ENCODE measurements at regions not wholly inside any gene's neighbourhood (a gene's known extent, or its start where the extent isn't known, plus 50 kb on each side); places are given as distances from the start of the nearest gene placed in this dataset.
"Not testable (repeated sequence)": the region's sequence is repeated elsewhere in the genome, so short reads cannot be mapped to it uniquely, and the experiment has no call there.

DNA sequence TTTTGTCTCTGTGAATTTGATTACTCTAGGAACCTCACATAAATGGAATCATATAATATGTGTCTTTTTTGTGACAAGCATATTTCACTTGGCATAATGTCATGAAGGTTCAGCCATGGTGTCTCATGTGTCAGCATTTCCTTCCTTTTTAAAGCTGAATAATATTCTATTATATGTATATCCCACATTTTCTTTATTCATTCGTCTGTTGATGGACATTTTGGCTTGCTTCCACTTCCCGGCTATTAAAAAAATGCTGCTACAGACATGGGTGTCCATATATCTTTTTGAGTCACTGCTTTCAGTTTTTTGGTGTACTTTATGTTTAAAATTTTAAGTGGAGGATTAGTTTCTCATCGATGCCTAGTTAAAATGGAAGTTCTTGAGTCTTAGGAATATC, 59.8 kb upstream of the C5orf63 start:
- no peak for DNase-seq (ENCODE audit: insufficient read length, low spot score)
- FAIRE-seq = no peak

DNA sequence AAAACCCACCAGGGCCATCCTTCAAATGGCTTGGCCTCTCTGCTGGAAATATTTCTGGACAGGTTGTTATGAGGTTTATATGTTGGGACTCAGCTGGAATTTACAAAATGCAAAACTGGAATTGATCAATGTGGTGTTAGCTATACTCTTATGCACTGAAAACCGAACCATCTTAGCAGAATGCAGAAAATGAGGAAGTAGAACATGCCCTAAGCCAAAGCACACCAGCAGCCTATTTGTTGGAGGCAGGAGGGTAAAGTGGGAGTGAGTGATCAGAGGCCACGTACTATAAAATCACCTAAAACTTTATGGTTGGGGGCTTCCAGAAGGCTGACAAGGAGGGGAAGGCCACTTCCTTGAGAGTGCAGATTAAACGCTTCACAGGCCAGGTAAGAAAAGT, 63.6 kb upstream of the C5orf63 start:
- no peak for DNase-seq (ENCODE audit: insufficient read length, low spot score)
- no peak for FAIRE-seq

- DNase-seq (ENCODE audit: insufficient read length, low spot score) (no peak), FAIRE-seq (no peak)
Measured at GRCh38 chr5:127143722-127144121, 70.4 kb upstream of the C5orf63 start.

DNA sequence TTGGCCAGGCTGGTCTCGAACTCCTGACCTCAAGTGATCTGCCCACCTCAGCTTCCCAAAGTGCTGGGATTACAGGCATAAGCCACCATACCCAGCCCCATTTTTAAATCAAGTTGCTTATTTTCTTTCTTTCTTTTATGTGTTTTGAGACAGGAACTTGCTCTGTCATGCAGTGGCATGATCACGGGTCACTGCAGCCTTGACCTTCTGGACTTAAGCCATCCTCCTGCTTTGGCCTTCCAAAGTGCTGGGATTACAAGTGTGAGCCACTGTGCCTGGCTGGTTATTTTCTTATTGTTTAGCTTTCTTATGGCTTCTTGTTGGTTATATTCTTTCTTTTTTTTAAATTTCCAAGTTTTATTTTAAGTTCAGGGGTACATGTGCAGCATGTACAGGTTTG, 79.7 kb upstream of the C5orf63 start:
- DNase-seq (ENCODE audit: insufficient read length, low spot score) (no peak), FAIRE-seq (no peak)

DNA sequence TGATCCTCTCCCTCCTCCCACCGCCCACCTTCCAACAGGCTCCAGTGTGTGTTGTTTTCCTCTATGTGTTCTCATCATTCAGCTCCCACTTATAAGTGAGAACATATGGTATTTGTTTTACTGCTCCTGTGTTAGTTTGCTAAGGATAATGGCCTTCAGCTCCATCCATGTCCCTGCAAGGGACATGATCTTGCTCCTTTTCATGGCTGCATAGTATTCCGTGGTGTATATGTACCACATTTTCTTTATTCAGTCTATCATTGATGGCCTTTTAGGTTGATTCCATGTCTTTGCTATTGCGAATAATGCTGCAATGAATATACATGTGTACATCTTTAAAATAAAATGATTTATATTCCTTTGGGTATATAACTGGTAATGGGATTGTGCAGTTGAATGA, 80.2 kb upstream of the C5orf63 start:
- DNase-seq (ENCODE audit: insufficient read length, low spot score) (no peak), FAIRE-seq (no peak)

GRCh38 chr5:127163750-127164149, 90.4 kb upstream of the C5orf63 start:
- DNase-seq (ENCODE audit: insufficient read length, low spot score) = no peak
- no peak for FAIRE-seq

DNA sequence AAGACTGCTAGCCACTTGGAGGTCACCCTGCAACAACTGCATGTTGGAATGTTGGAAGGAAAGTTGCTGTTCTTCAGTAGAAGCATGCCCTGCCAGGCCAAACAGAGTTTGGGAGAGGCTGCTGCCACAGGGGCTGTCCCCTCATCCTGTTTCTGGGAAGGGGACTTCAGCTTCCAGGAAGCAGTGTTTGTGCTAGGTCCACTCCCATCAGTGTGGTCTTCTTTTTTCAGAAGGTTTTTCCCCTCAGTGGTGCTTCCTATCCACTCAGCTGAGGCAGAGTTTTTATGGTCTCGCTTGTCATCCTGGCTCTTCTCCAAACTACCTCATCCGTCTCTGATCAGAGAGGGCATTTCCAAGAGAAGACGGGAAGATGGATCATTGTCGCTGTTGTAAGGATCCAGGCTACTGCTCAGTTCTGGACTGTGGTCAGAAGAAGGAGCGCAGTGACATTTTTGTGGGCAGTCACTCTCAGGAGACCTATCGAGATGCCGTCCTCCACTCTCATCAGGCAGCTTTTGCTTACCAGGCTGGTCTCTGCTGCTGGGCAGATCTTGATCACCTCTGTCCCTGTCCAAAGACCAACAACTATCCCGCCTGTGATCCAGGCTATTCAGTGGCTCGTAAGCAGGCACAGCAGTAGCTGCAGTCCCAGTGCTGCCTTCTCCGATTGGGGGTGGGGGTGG, 97.8 kb upstream of the C5orf63 start:
- no peak for DNase-seq (ENCODE audit: insufficient read length, low spot score)
- FAIRE-seq = no peak

GRCh38 chr5:127176769-127177168, 103.5 kb upstream of the C5orf63 start:
- FAIRE-seq = no peak
- no peak for DNase-seq (ENCODE audit: insufficient read length, low spot score)

DNA sequence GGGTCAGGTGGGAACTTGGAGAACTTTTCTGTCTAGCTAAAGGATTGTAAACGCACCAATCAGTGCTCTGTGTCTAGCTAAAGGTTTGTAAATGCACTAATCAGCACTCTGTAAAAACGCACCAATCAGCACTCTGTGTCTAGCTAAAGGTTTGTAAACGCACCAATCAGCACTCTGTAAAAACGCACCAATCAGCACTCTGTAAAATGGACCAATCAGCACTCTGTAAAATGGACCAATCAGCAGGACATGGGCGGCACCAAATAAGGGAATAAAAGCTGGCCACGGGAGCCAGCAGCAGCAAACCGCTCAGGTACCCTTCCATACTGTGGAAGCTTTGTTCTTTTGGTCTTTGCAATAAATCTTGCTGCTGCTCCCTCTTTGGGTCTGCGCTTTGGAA, 108.0 kb upstream of the MEGF10 start:
- FAIRE-seq; DNase-seq (ENCODE audit: insufficient read length, low spot score): not testable (repeated sequence)

DNA sequence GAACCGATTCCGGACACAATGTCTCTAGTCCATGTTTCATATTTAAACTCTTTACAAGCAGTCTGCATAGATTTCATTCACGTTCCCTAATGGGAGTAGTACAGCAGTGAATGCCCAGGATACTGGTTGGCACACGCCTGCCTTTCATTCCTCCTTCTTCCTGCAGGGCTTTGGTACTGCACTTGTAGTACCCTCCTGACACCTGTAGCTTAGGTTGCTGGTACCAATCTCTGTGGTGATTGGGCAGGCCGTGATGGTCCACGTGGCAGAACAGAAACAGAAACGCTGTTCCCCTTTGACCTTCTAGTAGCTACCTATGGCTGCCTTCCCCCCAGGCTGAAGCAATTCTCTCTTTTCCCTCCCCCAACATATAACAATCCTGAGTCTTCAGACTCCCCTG, 107.3 kb upstream of the MEGF10 start:
- FAIRE-seq = no peak
- no peak for DNase-seq (ENCODE audit: insufficient read length, low spot score)

GRCh38 chr5:127184851-127185250, 105.7 kb upstream of the MEGF10 start:
- no peak for FAIRE-seq
- DNase-seq (ENCODE audit: insufficient read length, low spot score) = no peak

GRCh38 chr5:127186657-127187056, 103.9 kb upstream of the MEGF10 start:
- FAIRE-seq = no peak
- DNase-seq (ENCODE audit: insufficient read length, low spot score) = no peak

- FAIRE-seq = no peak
- no peak for DNase-seq (ENCODE audit: insufficient read length, low spot score)
Measured at GRCh38 chr5:127187706-127188105, 102.9 kb upstream of the MEGF10 start.

DNA sequence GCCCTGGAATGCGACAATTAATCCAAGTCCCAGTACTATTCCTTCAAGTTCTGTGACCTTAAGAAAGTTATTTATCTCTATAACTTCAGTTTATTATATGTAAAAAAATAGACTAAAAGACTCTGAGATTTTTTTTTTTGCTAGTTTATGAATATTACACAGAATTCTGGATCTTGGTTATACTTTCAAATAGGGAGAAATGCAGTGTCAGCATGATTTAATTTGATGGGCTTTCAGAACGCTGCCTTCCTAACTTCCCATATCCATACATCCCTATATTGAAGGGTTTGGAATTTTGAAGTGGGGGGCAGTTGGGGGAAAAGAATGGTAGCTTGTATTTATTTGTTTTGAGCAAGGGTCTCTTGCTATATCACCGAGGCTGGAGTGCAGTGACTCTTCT, 98.4 kb upstream of the MEGF10 start:
- FAIRE-seq = no peak
- DNase-seq (ENCODE audit: insufficient read length, low spot score) = no peak

- no peak for FAIRE-seq
Measured at GRCh38 chr5:127192836-127193338, 97.7 kb upstream of the MEGF10 start.

GRCh38 chr5:127196042-127196441, 94.6 kb upstream of the MEGF10 start:
- FAIRE-seq = no peak
- DNase-seq (ENCODE audit: insufficient read length, low spot score) = no peak

More at GRCh38 chr5:127192836-127193338, 97.7 kb upstream of the MEGF10 start:
- DNase-seq (ENCODE audit: insufficient read length, low spot score) = no peak

DNA sequence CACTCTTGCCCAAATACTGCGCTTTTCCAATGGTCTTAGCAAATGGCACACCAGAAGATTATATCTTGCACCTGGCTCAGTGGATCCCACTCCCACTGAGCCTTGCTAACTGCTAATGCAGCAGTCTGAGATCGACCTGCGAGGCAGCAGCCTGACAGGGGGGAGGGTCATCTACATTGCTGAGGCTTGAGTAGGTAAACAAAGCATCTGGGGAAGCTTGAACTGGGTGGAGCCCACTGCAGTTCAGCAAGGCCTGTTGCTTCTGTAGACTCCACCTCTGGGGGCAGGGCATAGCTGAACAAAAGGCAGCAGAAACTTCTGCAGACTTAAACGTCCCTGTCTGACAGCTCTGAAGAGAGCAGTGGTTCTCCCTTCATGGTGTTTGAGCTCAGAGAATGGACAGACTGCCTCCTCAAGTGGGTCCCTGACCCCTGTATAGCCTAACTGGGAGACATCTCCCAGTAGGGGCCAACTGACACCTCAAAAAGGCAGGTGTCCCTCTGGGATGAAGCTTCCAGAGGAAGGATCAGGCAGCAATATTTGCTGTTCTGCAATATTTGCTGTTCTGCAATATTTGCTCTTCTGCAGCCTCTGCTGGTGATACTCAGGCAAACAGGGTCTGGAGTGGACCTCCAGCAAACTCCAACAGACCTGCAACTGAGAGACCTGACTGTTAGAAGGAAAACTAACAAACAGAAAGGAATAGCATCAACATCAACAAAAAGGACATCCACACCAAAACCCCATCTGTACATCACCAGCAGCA, 93.0 kb upstream of the MEGF10 start:
- DNase-seq (ENCODE audit: insufficient read length, low spot score); FAIRE-seq: not testable (repeated sequence)

GRCh38 chr5:127202738-127203137, 87.9 kb upstream of the MEGF10 start:
- DNase-seq (ENCODE audit: insufficient read length, low spot score); FAIRE-seq: not testable (repeated sequence)

- FAIRE-seq (no peak), DNase-seq (ENCODE audit: insufficient read length, low spot score) (no peak)
Measured at GRCh38 chr5:127203818-127204217, 86.8 kb upstream of the MEGF10 start.

- FAIRE-seq = no peak
- no peak for DNase-seq (ENCODE audit: insufficient read length, low spot score)
Measured at GRCh38 chr5:127205147-127205546, 85.4 kb upstream of the MEGF10 start.

GRCh38 chr5:127206320-127207113, 84.1 kb upstream of the MEGF10 start:
- no peak for DNase-seq (ENCODE audit: insufficient read length, low spot score)
- no peak for FAIRE-seq
